DMS53 (cell line): ENCODE measurements at regions not wholly inside any gene's neighbourhood (a gene's known extent, or its start where the extent isn't known, plus 50 kb on each side); places are given as distances from the start of the nearest gene placed in this dataset.
A peak's percentile ranks its signal among the peaks of the same experiment; 100 is the strongest.

Experiments
- DNase-seq: peaks from one replicate; lab custom pipeline; 2025; lab: John Stamatoyannopoulos, UW

DNA sequence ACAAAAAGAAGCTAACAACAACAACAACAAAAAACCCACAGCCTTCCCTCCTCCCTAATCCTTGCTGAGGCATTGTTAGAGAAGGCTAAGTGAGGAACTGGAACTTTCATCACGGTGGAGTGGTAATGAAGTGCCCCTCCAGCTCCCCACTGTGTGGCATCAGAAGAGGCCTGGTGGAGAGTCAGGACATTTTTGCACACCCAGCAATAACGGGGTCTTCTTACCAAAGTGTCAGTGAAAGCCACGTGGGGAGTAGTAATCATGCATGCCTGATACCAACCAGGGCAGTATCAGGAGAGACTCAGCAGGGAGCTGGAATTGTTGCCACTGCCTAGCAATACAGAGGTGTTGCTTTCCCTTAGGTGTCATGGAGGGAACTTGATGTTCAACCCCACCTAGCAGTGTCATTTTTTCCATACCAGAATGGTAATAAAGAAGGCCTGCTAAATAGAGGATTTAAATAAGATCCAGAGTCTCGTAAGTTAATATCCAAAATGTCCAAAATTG lies 299.7 kb upstream of the RGS6 start:
- DNase-seq, result no peak

DNA sequence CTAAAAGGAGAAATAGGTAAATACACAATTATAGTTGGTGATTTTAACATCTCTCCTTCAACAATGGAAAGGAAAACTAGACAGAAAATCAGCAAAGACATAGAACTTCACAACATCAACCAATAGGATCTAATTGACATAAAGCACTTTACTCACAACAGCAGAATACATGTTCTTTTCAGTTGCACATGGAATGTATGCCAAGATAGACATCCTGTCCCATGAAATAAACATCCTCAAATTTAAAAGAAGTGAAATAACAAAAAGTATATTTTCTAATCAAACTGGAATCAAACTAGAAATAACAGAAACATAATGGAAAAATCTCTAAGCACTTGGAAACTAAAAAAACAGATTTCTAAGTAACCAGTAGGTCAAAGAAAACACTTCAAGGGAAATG lies 296.2 kb upstream of the RGS6 start:
- no peak for DNase-seq

- DNase-seq, result no peak
Observed at GRCh38 chr14:71636820-71637471, 295.3 kb upstream of the RGS6 start.

DNA sequence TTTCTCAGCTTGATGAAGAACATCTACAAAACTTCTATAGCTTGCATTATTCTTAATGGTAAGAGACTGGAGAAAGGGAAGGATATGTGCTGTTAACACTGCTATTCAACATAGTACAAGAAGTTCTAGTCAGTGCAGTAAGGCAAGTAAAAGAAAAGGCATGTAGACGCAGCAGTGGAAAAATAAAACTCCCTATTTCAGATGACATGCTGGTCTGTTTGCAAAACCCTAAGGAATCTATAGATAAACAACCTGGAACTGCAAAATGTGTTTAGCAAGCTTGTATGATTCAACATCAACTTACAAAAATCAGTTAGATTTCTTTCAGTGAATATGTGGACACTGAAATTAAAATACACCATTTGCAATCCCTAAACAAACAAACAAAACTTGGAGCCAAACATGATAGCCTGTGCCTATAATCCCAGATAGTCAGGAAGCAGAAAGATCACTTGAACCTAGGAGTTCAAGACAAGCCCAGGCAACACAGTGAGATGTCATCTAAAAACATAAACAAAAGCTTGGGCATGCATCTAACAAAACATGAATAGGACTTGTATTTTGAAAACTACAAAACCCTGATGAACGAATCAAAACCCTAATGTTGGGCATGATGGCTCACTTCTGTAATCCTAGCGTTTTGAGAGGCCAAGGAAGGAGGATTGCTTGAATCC lies 293.6 kb upstream of the RGS6 start:
- no peak for DNase-seq

DNA sequence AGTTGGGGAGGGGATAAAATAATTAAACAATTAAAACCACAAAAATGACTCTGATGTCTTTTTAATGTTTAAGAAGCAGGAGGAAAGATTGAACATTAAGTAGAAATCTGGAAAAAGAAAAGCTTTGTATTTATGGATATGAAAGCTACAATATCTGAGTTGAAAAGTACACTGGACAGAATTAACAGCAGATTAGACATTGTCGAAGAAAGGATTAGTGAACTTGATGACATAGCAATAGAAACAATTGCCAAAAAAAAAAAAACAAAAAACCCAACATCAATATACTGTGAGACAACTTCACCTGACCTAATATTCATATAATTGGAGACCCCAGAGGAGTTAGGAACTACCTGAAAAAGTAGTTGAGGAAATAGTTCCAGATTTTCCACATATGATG lies 289.5 kb upstream of the RGS6 start:
- DNase-seq, result no peak

DNA sequence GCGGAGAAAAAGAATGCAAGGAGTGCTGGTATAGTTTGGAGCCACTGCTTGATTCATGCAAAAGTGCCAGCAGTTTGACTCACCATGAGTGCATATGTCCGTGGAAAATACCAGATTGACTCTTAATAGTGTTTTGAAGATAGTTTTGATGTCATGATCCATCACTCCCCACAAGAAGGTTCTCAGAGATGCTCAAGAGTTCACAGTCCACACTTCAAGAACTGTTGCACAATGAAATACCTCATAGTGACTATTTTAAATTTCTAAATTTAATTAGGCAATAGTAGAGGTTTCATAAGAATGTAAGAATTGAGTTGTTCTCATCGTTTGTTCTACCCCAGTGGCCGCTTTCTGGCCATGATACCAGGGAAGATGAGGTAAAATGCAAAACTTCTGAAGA lies 286.6 kb upstream of the RGS6 start:
- DNase-seq, result no peak

DNA sequence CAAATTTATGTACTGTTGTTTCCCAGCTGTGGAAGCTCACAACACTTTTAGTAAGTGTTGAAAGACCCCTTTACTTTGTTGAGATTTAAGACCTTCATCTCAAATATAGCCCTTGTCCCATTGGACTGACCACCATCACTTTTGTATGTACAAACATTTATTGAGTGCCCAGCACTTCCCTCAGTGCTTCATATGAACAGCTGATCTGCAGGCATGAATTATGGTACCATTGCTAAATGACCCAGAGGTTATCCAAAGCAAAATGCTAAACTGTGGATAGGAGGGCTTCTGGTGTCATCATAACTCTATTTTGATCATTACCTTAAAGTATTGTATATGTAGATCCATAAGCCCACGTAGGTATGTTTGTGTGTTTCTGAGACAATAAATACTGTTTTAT lies 285.7 kb upstream of the RGS6 start:
- no peak for DNase-seq

DNA sequence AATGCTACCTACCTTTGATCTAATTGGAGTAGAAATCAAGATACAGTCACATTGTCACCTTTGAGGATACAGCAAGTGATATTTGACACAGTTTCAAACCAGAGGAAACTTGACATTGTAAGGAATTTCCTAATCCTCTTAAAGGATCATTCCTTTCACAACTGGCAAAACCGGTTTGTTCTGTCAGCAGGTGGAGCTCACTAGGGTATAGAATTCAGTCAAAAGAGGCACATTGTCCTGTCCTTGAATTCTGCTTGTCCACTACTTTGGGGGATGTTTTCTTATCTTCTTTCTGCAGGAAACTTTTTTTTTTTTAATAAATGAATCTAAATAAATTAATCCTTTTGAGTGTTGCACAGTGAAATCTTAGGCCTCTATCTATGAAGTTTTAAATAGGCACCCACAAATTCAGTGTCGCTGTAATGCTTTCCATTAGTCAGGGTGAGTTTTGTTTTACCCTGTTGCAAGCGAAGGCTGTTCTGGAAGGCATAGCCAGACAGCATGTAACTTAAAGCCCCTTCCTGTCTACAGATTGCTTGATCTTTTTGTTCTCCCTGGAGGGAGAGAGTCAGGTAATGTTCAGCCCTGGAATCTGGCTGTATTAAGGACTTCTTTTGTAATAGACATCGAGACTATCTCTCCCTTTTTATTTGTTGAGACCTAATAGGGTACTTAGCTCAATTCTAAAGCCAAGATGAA lies 285.0 kb upstream of the RGS6 start:
- DNase-seq, result peak; percentile 85

DNA sequence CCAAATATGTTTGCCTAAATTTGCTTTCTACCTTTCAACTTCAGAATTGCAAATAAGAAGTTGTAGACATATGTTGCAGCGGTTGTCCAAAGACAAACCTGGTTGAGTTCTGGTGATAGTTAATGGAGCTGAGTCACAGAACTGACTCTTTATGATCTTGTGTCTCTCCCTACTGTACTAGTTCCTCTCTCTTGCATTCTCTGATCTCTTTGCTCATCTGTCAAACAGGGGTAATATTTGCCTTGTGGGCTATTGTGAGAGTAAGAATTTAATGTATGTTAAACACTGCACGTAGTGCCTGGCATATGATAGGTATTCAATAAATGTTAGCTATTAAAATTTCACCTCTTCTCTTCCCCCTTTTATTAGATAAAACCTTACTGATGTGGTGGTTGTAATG lies 283.5 kb upstream of the RGS6 start:
- DNase-seq, result no peak

GRCh38 chr14:71650187-71650755 lies 282.0 kb upstream of the RGS6 start:
- no peak for DNase-seq

DNA sequence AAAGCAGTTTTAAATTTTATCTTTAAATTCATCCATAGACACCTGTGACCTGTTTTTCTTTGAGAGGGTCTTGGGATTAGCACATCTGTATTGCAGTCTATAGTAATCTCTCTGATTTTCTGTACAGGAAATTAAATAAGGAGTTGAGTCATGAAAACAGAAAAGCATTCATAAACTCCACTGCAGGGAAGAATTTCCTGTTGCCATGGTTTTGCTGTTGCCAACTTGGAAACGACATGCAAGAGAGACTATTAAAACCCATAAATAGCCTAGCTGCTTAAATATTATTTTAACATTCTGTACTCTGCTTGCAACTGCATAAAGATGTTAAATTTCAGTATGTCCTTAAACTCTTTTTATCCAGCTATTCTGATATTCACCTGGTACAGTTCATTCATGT lies 281.0 kb upstream of the RGS6 start:
- no peak for DNase-seq

- DNase-seq, result peak; percentile 11
Observed at GRCh38 chr14:71652368-71652767, 279.9 kb upstream of the RGS6 start.

DNA sequence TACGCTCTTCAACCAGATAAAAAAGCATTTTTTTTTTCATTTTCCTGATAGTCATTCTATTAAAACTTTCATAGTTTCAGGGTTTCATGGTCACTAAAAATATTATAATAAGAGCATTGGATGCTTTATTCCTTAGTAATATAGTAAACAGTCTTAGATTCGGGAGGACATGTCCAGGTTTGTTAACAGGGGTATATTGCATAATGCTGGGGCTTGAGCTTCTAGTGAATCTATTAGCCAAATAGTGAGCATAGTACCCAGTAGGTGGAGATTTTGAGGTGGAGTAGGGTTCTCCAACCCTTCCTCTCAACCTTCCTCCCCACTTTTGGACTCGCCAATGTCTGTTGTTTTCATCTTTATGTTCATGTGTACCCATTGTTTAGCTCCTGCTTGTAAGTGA lies 277.4 kb upstream of the RGS6 start:
- no peak for DNase-seq

GRCh38 chr14:71658261-71658860 lies 273.9 kb upstream of the RGS6 start:
- peak; percentile 6 for DNase-seq

DNA sequence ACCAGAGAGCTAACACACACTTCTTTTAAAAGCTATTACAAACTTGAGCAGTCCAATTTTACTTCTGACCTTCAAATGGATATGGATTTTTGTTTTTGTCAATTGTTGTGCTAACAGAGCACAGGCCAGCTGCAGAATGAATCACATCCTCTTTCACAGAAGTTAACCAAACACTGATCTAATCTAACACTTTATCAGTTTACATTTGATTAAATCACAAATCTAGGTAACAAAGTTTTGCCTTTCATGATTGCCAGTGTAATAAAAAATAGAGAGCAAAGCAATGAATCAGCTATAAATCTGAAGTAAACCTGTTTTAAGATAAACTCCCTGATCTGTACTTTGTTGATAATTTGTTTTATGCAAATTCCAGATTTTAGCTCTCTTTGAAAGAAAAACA lies 273.1 kb upstream of the RGS6 start:
- DNase-seq, result peak; percentile 39

GRCh38 chr14:71661441-71661840 lies 270.8 kb upstream of the RGS6 start:
- DNase-seq, result no peak

DNA sequence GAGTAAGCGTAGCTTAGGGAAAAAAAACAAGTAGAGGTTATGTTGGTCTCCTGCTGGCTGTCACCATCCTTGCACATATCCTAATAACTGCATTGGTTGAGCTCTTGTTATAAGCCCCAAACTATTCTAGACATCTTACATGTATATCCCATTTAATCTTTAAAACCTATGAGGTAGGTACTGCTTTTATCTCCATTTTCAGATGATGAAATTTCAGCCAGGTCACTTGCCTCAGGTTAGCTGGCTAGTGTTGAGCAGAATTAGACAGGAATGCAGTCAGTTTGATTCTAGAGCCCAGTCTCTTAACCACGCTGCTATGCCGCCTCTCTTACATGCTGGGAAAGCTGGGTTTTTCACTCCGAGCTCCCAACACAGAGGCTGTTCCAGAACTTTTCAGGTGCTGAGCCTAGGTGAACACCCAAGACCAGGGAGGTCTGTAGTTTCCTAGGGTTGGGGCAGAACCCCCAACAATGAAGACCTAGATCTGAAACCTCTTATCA lies 269.9 kb upstream of the RGS6 start:
- DNase-seq, result no peak

- no peak for DNase-seq
Observed at GRCh38 chr14:71665157-71665556, 267.1 kb upstream of the RGS6 start.

- no peak for DNase-seq
Observed at GRCh38 chr14:71665781-71666180, 266.4 kb upstream of the RGS6 start.

- DNase-seq, result no peak
Observed at GRCh38 chr14:71666571-71667145, 265.6 kb upstream of the RGS6 start.

DNA sequence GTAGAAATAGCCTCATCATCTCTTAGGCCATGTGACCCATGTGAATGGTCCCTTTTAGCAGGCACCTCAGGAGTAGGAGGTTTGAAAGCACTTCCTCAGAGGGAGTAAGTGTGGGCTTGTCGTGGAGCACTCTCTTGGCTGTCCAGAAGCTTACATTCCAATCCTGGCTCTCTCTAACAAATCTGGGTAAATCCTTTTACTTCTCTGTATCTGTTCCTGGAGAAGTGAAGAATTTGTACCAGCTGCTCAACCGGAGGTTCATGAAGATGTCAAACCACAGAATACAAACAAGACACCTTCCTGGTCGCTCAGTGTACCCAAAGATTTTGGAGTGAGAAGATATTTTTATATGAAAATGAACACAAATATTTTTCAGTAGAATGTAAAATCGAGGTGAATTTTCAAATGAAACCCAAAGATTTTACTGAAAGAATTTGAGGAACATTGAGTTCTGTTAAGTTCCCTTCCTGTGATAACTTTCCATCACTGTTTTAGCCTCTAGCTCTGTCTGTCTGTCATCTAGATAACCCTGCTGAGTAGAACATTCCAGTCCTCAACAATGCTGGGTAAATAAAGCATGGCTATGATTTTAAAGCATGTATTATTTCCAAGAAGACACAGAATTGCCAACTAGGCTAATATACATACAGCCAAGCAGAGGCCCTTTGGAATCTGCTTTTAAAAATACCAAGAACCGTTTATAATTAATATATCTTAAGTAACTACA lies 263.9 kb upstream of the RGS6 start:
- no peak for DNase-seq
